ENCODE measurements at regions not wholly inside any gene's neighbourhood (a gene's known extent, or its start where the extent isn't known, plus 50 kb on each side); places are given as distances from the start of the nearest gene placed in this dataset.

GRCh38 chr5:109524555-109524954 lies 114.8 kb upstream of the PJA2 start:
- TF ChIP-seq, protein P1, sequence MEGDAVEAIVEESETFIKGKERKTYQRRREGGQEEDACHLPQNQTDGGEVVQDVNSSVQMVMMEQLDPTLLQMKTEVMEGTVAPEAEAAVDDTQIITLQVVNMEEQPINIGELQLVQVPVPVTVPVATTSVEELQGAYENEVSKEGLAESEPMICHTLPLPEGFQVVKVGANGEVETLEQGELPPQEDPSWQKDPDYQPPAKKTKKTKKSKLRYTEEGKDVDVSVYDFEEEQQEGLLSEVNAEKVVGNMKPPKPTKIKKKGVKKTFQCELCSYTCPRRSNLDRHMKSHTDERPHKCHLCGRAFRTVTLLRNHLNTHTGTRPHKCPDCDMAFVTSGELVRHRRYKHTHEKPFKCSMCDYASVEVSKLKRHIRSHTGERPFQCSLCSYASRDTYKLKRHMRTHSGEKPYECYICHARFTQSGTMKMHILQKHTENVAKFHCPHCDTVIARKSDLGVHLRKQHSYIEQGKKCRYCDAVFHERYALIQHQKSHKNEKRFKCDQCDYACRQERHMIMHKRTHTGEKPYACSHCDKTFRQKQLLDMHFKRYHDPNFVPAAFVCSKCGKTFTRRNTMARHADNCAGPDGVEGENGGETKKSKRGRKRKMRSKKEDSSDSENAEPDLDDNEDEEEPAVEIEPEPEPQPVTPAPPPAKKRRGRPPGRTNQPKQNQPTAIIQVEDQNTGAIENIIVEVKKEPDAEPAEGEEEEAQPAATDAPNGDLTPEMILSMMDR (IDR thresholded peaks at IDR 0.05; ENCODE audit: borderline replicate concordance, extremely low read depth, low read length, poor library complexity, severe bottlenecking), result no peak
- TF ChIP-seq EZH2 (IDR thresholded peaks at IDR 0.05; ENCODE audit: borderline replicate concordance, low read depth, low read length, severe bottlenecking), result no peak

Measured in DND-41 (cell line).